OCI-M1 (cell line): ENCODE measurements at regions not wholly inside any gene's neighbourhood (a gene's known extent, or its start where the extent isn't known, plus 50 kb on each side); places are given as distances from the start of the nearest gene placed in this dataset.

ENCODE experiments used
- DNase-seq: peaks from one replicate; lab custom pipeline; 2025; lab: John Stamatoyannopoulos, UW

- DNase-seq = peak; percentile 46
Observed at GRCh38 chrX:63993936-63994335, 208.9 kb upstream of the ARHGEF9 start.

DNA sequence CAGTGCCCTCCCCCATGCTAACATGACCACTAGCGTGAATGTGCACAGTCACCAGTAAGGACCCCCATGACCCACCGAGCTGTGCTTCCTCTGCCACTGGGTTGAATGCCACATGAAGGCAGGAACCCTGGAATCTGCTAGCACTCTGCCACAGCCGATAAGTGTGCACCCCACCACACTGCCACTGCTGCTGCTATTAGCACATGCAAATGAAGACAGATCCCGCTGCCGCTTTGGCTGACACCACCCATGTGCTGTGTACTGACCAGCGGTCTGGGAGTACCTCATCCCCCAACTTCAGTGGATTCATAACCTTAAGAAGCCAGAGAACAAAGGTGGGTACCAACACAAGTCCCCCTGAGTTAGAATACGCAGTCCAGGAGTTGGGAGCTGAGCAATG, 200.9 kb upstream of the ARHGEF9 start:
- no peak for DNase-seq

GRCh38 chrX:63979480-63979879, 194.5 kb upstream of the ARHGEF9 start:
- DNase-seq = no peak

DNA sequence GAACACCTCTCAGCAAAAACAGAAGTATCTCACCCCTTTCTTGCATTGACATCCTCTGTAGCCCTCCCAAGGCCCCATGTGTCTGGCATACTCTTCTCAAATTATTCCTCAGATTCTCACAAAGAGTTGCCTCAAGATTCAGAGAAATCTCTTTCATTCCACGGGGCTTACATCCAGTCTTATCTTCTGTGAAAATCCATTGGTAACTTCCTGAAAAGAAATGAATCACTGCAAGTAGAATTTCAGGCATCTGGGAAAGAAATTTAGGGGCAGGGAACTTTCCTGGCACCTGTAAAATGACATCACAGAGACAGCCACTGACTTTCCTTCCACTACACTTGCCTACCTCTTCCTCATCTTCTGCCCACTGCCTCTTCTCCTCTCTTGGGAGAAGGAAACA, 182.5 kb upstream of the ARHGEF9 start:
- no peak for DNase-seq

DNA sequence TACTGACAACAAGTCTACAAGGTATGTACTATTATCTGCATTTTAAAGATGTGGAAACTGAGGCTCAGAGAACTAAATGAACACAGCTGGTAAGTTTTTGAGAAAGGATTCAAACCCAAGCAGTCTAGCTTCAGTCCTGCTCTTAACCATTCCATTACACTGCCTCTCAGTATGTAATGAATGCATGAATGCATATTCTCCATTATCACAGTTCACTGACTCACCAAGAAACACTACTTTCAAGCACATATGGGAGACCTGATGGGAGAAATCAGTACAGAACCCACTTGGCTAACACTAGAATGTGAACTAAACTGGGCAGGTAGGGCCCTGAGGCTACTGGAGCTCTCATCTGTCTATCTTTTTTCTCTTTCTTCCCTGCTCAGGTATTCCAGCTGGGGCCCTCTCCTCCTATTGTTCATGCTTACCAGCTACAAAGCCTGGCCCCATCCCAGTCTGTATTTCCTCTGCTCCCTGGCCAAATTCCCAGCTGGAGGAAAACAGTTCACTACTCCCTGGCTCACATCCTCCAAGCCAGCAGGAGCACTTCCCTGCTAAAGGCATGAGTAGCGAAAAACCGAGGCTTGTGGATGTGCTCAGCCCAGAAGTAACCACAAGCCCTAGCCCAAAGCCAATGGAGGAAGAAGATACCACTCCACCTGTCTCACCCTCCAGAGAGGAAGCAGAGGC, 178.2 kb upstream of the ARHGEF9 start:
- no peak for DNase-seq

DNA sequence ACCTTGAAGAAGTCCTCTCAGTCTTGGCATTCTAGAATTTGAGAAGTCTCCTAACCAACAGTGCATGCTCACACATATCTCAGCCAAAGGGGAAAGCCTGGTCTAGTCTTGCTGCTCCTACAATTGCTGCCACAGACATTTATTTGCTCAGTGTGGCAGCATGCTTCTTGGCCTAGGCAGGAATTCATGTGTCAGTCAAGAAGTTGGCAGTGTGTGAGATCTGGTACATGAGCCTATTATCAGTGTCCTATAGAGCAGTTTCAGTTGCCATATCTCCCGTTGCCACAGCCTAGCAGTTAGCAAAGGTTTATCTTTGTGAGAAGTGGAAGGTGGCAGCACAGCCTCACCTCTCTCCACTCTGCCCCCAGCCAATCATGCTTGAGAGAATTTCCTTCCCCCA, 176.9 kb upstream of the ARHGEF9 start:
- DNase-seq = peak; percentile 9

DNA sequence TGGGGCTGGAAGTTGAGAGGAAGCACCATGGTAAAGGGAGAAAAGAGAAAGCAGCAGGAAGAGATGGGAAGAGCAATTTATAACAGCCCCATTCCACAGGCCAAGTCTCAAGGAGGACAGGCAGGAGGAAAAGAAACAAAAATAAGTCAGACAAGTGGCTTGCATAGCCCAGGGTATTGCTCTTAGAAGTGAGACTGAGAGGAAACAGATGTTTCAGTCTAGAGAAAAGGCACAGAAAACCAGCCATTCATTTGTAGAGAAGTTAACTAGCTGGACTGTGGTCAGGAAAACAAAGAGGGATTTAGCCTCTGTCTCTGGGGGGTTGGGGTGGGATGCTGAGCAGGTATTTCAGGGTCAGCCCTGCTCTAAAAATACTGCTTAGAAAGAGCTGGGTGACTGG, 175.0 kb upstream of the ARHGEF9 start:
- no peak for DNase-seq

- DNase-seq = no peak
Observed at GRCh38 chrX:63958134-63958865, 173.3 kb upstream of the ARHGEF9 start.

GRCh38 chrX:63935835-63936234, 150.8 kb upstream of the ARHGEF9 start:
- no peak for DNase-seq

DNA sequence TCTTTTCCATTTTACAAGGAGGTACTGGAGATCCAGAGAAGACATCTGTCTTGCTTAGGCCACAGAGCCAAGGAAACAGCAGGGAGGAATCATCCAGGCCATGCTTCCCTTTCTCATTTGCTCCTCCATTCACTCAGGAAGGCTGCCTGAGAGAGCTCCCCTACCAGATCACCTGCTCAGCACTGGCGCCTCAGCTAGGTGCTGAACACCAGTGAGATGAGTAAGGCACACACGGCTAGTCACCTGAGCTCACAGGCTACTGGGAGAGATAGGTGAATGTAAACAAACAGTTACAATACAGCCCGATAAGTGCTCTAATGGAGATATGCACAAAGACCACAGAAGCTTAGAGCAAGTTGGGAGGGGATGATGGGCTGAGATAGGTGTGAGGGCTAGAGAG, 149.8 kb upstream of the ARHGEF9 start:
- DNase-seq = no peak

DNA sequence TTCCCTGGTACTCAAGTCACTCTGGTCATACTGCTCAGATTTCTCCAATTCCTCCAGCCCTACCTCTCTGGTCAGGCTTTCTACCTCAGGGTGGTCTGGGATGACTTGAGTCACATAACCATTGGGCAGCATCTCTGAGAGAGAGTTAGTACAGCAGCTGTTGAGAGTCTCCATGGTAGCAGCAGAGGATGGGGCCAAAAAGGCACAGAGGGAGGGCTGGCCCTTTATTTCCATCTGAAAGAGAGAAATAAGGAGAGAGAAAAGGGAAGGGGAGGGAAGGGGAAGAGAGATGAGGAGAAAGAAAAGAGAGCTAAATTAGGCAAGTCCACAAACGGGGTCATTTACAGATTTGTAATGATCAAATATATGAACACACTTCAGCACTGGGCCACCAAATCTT, 149.1 kb upstream of the ARHGEF9 start:
- no peak for DNase-seq

DNA sequence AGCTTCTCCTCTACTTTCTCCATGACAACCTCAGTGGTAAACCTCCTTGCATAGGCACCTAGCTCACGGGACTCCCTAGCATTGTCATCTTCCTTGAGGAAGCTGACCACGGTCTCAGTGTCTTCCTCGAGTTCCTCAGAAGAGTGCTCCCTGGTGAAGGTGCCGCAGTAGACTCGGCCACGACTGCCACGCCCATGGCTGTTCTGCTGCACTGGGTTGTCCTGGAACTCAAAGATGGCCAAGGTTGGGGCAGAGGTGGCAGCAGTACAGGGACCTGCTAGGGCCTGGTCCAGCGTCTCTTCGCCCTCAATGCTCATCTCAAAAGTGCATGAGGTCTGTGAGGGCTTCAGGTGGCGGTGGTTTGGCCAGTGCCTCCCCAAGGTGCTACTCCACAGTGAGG, 147.9 kb upstream of the ARHGEF9 start:
- DNase-seq = no peak

DNA sequence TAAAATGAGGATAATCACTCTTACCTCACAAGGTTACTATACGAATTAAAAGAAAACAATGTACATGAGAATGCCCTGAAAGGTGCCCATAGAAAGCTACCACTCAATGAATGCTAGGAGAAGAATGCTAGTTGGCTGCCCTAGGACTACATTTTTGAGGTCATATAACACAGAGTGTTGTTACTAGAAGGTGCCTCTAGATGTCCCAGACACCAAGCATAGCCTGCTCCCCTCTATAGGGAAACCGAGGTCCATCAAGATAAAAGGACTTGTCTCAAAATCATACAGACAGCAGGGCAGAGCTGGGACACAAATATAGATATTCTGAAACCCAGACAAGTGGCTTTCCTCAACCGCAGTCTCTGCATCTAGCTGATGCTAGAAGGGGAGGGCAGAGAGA, 147.0 kb upstream of the ARHGEF9 start:
- no peak for DNase-seq

DNA sequence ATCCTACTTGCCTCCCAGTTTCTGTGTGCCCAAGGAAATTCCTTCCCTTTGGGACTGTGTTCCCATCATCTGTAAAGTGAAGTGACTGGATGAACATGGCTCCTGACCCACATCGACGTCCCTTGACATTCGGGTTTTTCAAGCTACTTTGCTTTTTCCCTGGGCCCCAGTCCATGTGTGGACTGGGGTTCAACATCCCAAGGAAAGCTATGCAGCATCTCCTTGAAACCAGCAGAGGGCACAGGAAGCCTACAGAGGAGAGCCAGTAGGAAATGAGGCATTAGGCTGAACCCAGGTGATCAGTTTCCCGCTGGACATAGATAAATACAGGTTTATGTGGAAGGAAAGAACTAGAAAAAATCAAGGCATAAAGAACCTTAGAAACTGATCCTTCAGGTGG, 145.1 kb upstream of the ARHGEF9 start:
- peak; percentile 26 for DNase-seq

- no peak for DNase-seq
Observed at GRCh38 chrX:63929608-63930007, 144.6 kb upstream of the ARHGEF9 start.

DNA sequence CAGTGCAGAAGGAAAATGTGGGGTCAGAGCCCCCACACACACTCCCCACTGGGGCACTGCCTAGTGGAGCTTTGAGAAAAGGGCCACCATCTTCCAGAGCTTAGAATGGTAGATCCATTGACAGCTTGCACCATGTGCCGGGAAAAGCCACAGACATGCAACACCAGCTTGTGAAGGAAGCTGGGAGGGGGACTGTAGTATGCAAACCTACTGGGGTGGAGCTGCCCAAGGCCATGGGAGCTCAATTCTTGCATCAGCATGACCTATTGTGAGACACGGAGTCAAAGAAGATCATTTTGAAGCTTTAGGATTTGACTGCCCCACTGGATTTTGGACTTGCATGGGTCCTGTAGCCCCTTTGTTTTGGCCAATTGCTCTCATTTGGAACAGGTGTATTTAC, 142.8 kb upstream of the ARHGEF9 start:
- no peak for DNase-seq

- DNase-seq = no peak
Observed at GRCh38 chrX:63922221-63922620, 137.2 kb upstream of the ARHGEF9 start.

DNA sequence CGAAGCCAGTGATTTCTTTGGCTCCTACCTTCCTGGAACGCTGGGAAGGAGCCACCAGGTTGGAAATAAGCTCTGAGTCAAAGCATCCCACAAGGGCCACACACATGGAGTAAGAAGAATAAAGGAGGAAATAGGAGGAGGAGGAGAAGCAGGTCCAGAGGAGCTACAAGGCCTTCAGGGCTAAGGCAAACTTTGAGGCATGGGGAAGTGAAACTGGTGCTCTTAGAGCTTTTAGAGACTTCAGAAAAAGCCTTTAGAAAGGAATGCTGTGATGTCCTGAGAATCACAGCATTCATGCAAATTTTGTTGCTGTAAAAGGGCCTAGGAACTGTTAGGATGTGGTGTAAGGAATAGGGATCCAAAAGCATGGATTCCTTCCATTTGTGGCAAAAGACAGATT, 135.9 kb upstream of the ARHGEF9 start:
- no peak for DNase-seq

DNA sequence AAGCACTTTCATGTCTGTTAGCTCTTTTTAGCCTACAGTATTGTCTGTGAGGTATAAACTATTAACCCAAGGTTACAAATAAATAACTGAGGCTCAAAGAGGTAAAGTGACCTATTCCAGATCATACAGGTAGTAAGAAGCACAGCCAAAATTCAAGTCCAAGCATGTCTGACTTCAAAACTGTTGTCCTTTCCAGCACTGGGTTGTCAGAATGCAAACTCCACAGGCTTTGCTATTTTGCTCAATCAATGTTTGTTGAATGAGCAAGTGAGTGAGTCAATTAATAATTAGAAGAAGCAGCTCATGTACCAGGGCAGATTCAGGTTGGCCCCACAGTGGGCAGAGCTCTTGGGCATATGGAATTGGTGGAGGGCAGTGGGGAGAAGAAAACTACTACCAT, 134.1 kb upstream of the ARHGEF9 start:
- no peak for DNase-seq

- DNase-seq = peak; percentile 42
Observed at GRCh38 chrX:63918611-63919010, 133.6 kb upstream of the ARHGEF9 start.

DNA sequence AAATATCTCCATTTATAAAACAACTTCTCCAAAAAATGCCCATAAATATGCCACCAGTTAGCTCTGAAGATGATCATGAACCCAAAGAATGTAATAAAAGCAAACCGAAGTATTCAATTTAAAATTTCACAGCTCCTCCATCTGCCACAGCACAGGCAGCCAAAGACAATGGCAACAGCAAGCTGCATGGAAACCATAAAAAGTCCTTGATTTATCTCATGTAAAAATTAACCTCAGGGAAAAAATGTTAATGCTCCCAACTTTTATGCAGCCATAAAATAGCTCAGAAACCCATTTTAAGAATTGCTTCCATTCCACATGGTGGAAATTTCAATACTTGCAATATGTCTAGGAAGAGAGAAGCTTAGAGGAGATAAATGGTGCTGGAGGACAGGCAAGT, 132.3 kb upstream of the ARHGEF9 start:
- no peak for DNase-seq

- DNase-seq = no peak
Observed at GRCh38 chrX:63913719-63914118, 128.7 kb upstream of the ARHGEF9 start.

DNA sequence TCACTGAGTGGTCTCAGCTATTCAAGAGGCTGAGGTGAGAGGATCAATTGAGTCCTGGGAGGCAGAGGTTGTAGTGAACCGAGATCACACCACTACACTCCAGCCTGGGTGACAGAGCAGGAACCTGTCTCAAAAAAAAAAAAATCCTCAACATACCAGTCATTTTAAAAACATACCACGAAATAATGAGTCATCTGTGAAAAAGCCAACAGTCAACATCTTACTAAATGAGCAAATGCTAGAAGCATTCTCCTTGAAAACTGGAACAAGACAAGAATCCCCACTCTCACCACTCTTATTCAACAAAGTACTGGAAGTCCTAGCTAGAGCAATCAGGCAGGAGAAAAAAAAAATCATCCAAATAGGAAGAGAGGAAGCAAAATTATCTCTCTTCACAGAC, 104.0 kb upstream of the ARHGEF9 start:
- no peak for DNase-seq
